ENCODE measurements at regions not wholly inside any gene's neighbourhood (a gene's known extent, or its start where the extent isn't known, plus 50 kb on each side); places are given as distances from the start of the nearest gene placed in this dataset.

- TF ChIP-seq EZH2 (IDR thresholded peaks at IDR 0.05; ENCODE audit: borderline replicate concordance, low read length) (no peak), CTCF (IDR thresholded peaks at IDR 0.05; ENCODE audit: low read length) (no peak)
- Histone ChIP-seq H2AFZ (ENCODE audit: low read length) (no peak overlapping the region), H3K27me3 (ENCODE audit: insufficient read depth, low read length) (no peaks in the 10 kb centered on the region), H3K9me3 (ENCODE audit: low read length) (no peaks in the 10 kb centered on the region), H3K27ac (ENCODE audit: low read depth, low read length, poor library complexity, severe bottlenecking) (no peak overlapping the region), H3K9me2 (ENCODE audit: low read depth, low read length) (no peaks in the 10 kb centered on the region), H3F3A (ENCODE audit: insufficient read depth, low read length) (no peaks in the 10 kb centered on the region), H3K4me3 (ENCODE audit: low read depth, low read length, poor library complexity, severe bottlenecking) (no peak overlapping the region), H3K4me2 (ENCODE audit: low read length) (no peak overlapping the region), H4K20me1 (ENCODE audit: insufficient read depth, low read length) (no peaks in the 10 kb centered on the region), H3K79me2 (ENCODE audit: insufficient read depth, low read length) (no peaks in the 10 kb centered on the region), H3K9ac (ENCODE audit: low read length) (no peak overlapping the region), H3K4me1 (ENCODE audit: insufficient read depth, low read length, severe bottlenecking) (no peaks in the 10 kb centered on the region), H3K36me3 (ENCODE audit: insufficient read depth, low read length) (no peaks in the 10 kb centered on the region)
Measured at GRCh38 chr7:145681646-145682045, 435.0 kb upstream of the CNTNAP2 start.

GRCh38 chr7:145681159-145681558 is 435.4 kb upstream of the CNTNAP2 start:
- no peaks in the 10 kb centered on the region for H3K27me3 ChIP-seq (ENCODE audit: insufficient read depth, low read length)
- no peak overlapping the region for H3K4me3 ChIP-seq (ENCODE audit: low read depth, low read length, poor library complexity, severe bottlenecking)
- H3K9ac ChIP-seq (ENCODE audit: low read length) = no peak overlapping the region
- H3K79me2 ChIP-seq (ENCODE audit: insufficient read depth, low read length) = no peaks in the 10 kb centered on the region
- no peaks in the 10 kb centered on the region for H3K9me2 ChIP-seq (ENCODE audit: low read depth, low read length)
- no peaks in the 10 kb centered on the region for H3K4me1 ChIP-seq (ENCODE audit: insufficient read depth, low read length, severe bottlenecking)
- no peaks in the 10 kb centered on the region for H3K9me3 ChIP-seq (ENCODE audit: low read length)
- H3K36me3 ChIP-seq (ENCODE audit: insufficient read depth, low read length) = no peaks in the 10 kb centered on the region
- no peaks in the 10 kb centered on the region for H4K20me1 ChIP-seq (ENCODE audit: insufficient read depth, low read length)
- H3F3A ChIP-seq (ENCODE audit: insufficient read depth, low read length) = no peaks in the 10 kb centered on the region
- H3K4me2 ChIP-seq (ENCODE audit: low read length) = no peak overlapping the region
- H2AFZ ChIP-seq (ENCODE audit: low read length) = no peak overlapping the region
- TF ChIP-seq CTCF (IDR thresholded peaks at IDR 0.05; ENCODE audit: low read length) (no peak), EZH2 (IDR thresholded peaks at IDR 0.05; ENCODE audit: borderline replicate concordance, low read length) (no peak)
- no peak overlapping the region for H3K27ac ChIP-seq (ENCODE audit: low read depth, low read length, poor library complexity, severe bottlenecking)

GRCh38 chr7:145665499-145666258 is 450.9 kb upstream of the CNTNAP2 start:
- TF ChIP-seq CTCF (IDR thresholded peaks at IDR 0.05; ENCODE audit: low read length) = no peak
- no peaks in the 10 kb centered on the region for H3K79me2 ChIP-seq (ENCODE audit: insufficient read depth, low read length)
- H2AFZ ChIP-seq (ENCODE audit: low read length) = no peak overlapping the region
- H3K9ac ChIP-seq (ENCODE audit: low read length) = no peak overlapping the region
- H4K20me1 ChIP-seq (ENCODE audit: insufficient read depth, low read length) = no peaks in the 10 kb centered on the region
- no peaks in the 10 kb centered on the region for H3K27me3 ChIP-seq (ENCODE audit: insufficient read depth, low read length)
- no peaks in the 10 kb centered on the region for H3K36me3 ChIP-seq (ENCODE audit: insufficient read depth, low read length)
- H3K4me3 ChIP-seq (ENCODE audit: low read depth, low read length, poor library complexity, severe bottlenecking) = no peak overlapping the region
- no peak overlapping the region for H3K27ac ChIP-seq (ENCODE audit: low read depth, low read length, poor library complexity, severe bottlenecking)
- no peaks in the 10 kb centered on the region for H3K9me2 ChIP-seq (ENCODE audit: low read depth, low read length)
- no peaks in the 10 kb centered on the region for H3K9me3 ChIP-seq (ENCODE audit: low read length)
- H3F3A ChIP-seq (ENCODE audit: insufficient read depth, low read length) = no peaks in the 10 kb centered on the region
- H3K4me1 ChIP-seq (ENCODE audit: insufficient read depth, low read length, severe bottlenecking) = no peaks in the 10 kb centered on the region
- H3K4me2 ChIP-seq (ENCODE audit: low read length) = no peak overlapping the region

Measured in OCI-LY1 (cell line).